Stimulated activated naive CD8-positive, alpha-beta T cell treated with anti-CD3 and anti-CD28 coated beads, Interleukin-15, amount 100 ng/mL, for 72 hours (primary cell): ENCODE measurements at regions not wholly inside any gene's neighbourhood (a gene's known extent, or its start where the extent isn't known, plus 50 kb on each side); places are given as distances from the start of the nearest gene placed in this dataset.

Source experiments
- ATAC-seq: fragments of 150-1000 bp; cut with Tn5 transposase; 2 replicates; pipeline ENCODE4 v1.10.0; 2021; ENCODE audit warnings: mild to moderate bottlenecking, moderate library complexity
- DNase-seq, 2 donors: peaks; one replicate each; pipeline ENCODE4 v3.0.0; 2021 to 2022
- H3K27ac Mint-ChIP-seq, 2 donors: one replicate each; pipeline ENCODE4 v1.8.0; 2022; ENCODE audit warnings: mild to moderate bottlenecking in 2 of 2, mixed read lengths in 2 of 2, moderate library complexity in 2 of 2
- H3K27me3 Mint-ChIP-seq: one replicate; pipeline ENCODE4 v1.8.0; 2022; ENCODE audit warnings: mixed read lengths
- H3K4me1 Mint-ChIP-seq: one replicate; pipeline ENCODE4 v1.8.0; 2022; ENCODE audit warnings: mild to moderate bottlenecking, mixed read lengths
- H3K4me3 Mint-ChIP-seq, 2 donors: one replicate each; pipeline ENCODE4 v1.8.0; 2022; ENCODE audit warnings: mild to moderate bottlenecking in 2 of 2, mixed read lengths in 2 of 2, moderate library complexity in 1 of 2
- H3K9me3 Mint-ChIP-seq, 2 donors: one replicate each; pipeline ENCODE4 v1.8.0; 2022; ENCODE audit warnings: mixed read lengths in 2 of 2

DNA sequence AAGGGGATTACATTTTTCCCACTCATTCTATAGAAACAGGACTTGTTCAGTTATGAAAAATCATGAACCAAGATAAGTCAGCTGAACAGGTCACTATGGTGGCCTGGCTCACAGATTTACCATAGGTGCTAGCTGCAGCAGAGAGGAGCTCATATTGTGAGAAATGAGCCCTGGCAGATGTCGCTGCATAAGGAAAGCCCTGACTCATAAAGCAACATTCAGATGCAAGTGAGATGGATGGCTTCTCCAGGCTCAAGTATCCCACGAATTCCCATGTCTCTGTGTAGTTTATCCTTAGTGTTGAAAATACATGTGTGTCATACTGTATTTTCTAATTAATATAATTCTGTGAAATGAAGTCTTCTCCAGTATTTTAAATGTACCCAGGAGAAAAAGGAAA lies 115.0 kb upstream of the LHCGR start:
- Mint-ChIP-seq H3K9me3 (no peaks in the 10 kb centered on the region), H3K27me3 (no peaks in the 10 kb centered on the region), H3K4me3 (no peak overlapping the region), H3K27ac (no peak overlapping the region), H3K4me1 (no peaks in the 10 kb centered on the region)
- ATAC-seq (no peak), DNase-seq (no peak)

DNA sequence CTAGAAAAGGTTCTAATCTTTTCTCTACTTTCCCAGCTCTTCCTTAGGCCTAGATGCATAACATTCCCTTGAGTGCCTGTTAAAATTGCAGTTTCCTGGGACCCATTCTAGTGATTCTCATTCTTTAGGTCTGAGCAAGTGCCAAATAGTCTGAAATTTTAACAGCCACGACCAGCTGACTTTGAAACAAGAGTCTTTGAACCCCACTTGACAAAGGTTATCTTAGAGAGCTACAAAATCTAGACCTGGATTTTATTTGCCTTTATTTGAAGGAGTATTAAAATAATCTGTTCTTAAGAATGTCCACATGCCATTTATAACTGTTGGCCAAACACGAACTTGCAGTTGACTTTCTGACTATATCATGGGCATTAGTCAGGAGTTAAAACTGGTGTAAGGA lies 110.2 kb upstream of the LHCGR start:
- Mint-ChIP-seq H3K4me1 (no peaks in the 10 kb centered on the region), H3K9me3 (peaks cover 0 to 4% of the 10 kb centered on the region in 2 donors), H3K4me3 (no peak overlapping the region), H3K27me3 (no peaks in the 10 kb centered on the region), H3K27ac (no peak overlapping the region)
- DNase-seq = no peak
- no peak for ATAC-seq

DNA sequence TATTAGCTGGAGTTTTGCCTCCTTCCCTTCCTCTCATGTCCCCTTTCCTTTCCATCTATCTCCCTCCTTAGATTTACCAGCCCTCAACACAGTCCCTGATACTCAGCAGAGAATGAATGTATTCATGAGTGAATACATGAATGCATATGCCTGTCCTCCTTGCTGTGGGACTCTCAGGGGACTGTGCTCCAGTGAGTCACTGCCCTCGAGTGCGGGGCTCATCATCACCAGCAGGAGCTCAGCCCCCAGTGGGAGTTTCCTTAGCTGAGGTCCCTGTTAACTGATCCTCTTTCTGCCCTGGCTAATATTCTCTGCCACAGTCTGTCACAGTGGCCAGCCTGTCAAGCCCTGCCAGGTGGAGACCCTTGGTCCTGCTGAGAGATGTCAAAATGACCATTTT lies 104.9 kb upstream of the LHCGR start:
- ATAC-seq (no peak), DNase-seq (no peak)
- Mint-ChIP-seq H3K4me3 (no peak overlapping the region), H3K9me3 (peaks cover 4 to 7% of the 10 kb centered on the region in 2 donors), H3K27me3 (peaks cover 23% of the 10 kb centered on the region), H3K27ac (peak overlapping the region in 1 of 2 donors; percentile 48), H3K4me1 (no peaks in the 10 kb centered on the region)

DNA sequence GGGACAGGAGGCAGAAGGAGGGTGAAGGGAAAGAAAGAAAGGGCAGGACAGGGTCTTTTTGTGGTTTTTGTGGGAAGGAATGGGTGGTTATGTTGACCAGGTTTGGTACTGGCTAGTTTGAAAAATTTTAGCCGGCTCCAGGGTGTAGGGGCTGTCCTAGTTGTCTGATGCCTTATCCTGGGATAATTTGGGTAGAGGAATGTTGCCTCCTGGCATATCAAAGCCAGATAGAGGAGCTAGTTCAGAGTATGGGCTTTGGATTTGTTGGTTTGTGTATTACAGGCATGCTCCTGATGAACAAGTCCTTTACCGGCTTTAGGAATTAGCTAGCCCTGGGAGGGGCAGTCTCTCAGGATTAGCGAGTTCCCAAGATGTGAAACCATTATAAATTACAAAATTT lies 101.1 kb upstream of the LHCGR start:
- Mint-ChIP-seq H3K27ac (no peak overlapping the region), H3K9me3 (peaks cover 4 to 7% of the 10 kb centered on the region in 2 donors), H3K4me3 (no peak overlapping the region), H3K27me3 (peaks cover 23% of the 10 kb centered on the region), H3K4me1 (no peaks in the 10 kb centered on the region)
- DNase-seq (no peak), ATAC-seq (no peak)

DNA sequence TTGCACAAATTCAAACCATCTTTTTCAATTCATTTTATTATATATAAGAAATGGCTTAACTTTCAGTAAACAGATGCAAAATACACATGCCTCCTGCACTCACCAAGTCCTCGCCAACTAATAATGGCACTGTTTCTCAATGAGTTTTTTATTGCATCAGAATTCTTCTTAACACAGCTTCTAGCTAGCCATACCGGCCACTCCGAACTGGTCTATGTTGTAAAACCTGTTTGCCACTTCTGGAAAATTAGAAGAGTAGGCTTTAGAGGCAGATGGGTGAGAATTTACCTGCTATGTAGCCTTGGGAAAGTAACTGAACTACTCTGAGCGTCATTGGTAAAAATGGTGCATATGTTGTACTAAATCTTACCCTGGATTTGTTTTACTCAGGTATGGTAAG lies 100.6 kb upstream of the LHCGR start:
- H3K4me3 Mint-ChIP-seq = no peak overlapping the region
- no peak for DNase-seq
- no peaks in the 10 kb centered on the region for H3K4me1 Mint-ChIP-seq

DNA sequence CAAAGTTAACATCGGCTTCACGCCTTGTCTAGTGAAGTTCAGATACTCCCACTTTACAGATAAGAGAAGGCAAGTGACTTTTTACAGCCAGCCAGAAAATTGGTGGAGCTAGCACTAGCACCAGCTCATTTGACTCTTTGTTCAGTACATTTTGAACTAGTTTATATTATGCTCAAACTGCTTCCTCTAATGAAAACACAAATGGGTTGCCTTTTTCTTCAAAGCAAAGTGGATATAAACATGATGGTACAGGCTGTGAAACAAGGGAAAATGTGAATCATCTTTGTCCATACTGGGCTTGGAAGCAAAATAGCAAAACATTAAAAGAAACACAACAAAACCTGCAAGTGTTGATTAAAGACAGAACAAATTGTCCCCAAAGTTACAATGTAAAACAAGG lies 99.6 kb upstream of the LHCGR start:
- DNase-seq (no peak), ATAC-seq (no peak)
- Mint-ChIP-seq H3K9me3 (peaks cover 0 to 7% of the 10 kb centered on the region in 2 donors), H3K27me3 (peaks cover 23% of the 10 kb centered on the region), H3K27ac (no peak overlapping the region), H3K4me3 (no peak overlapping the region), H3K4me1 (no peaks in the 10 kb centered on the region)

More for the DNA sequence above, 100.6 kb upstream of the LHCGR start:
- peaks cover 23% of the 10 kb centered on the region for H3K27me3 Mint-ChIP-seq
- no peak for ATAC-seq
- H3K9me3 Mint-ChIP-seq = peaks cover 0 to 7% of the 10 kb centered on the region in 2 donors
- H3K27ac Mint-ChIP-seq = no peak overlapping the region

DNA sequence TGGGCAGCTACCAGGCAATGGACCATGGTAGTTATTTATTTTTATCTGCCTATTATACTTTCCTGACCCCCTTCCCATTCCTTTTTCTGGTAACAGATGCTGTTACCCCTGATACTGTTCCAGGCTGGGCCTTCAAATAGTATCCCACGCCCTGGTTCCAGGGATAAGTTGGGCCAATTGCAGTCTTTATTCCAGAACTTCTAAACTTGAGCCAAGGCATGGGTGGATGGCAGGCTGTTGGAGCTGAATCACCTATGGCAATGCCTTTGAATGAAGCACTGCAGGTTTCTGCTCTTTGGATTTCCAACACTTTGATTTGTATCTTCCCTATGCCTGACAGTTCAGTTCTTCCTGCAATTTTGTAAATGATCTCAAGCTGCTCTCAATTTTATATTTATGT lies 99.2 kb upstream of the LHCGR start:
- ATAC-seq (no peak), DNase-seq (no peak)
- no peaks in the 10 kb centered on the region for H3K4me1 Mint-ChIP-seq
- peaks cover 0 to 2% of the 10 kb centered on the region in 2 donors for H3K9me3 Mint-ChIP-seq
- H3K27ac Mint-ChIP-seq = no peak overlapping the region
- H3K27me3 Mint-ChIP-seq = peaks cover 23% of the 10 kb centered on the region
- H3K4me3 Mint-ChIP-seq = no peak overlapping the region

DNA sequence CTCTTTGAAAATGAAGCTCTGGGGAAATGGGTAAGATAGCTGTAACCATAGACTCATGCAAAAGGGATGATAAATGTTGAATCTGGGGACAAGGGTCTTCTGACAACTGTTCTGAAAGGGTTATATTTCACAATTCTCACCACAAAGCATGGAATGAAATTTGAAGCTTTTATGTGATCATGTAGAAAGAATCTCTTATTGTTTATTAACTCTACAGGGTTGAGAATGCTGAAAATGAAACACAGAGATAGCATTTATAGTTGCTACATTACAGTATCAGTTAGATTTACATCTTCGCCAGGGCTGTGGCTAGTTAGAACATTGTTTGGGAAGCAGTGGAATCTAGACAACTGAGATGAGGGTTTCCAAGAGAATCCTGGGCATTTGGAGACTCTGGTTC lies 97.4 kb upstream of the LHCGR start:
- Mint-ChIP-seq H3K27ac (no peak overlapping the region), H3K4me3 (no peak overlapping the region), H3K9me3 (peaks cover 0 to 5% of the 10 kb centered on the region in 2 donors), H3K4me1 (no peaks in the 10 kb centered on the region), H3K27me3 (peaks cover 19% of the 10 kb centered on the region)
- no peak for DNase-seq
- ATAC-seq = no peak

DNA sequence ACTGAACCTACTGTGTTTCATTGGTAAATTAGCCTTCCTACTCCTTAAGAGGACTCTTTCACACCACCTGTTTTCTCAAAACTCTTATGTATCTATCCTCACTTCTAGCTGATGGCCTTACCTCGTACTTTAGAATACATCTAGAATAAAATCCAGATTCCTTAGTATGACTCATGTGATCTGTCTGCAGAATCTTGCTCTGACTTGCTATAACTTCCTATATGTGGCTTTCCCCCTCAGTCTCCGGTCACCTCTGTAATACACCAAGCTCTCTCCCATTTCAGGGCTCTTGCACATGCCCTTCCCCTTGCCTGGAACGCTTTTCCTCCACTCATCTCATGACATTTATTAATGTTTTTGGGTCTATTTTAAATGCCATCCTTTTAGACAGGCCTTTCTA lies 95.6 kb upstream of the LHCGR start:
- ATAC-seq = no peak
- H3K27ac Mint-ChIP-seq = no peak overlapping the region
- no peak for DNase-seq
- peaks cover 1% of the 10 kb centered on the region for H3K27me3 Mint-ChIP-seq
- H3K4me3 Mint-ChIP-seq = no peak overlapping the region
- no peaks in the 10 kb centered on the region for H3K4me1 Mint-ChIP-seq
- H3K9me3 Mint-ChIP-seq = peaks cover 0 to 5% of the 10 kb centered on the region in 2 donors

DNA sequence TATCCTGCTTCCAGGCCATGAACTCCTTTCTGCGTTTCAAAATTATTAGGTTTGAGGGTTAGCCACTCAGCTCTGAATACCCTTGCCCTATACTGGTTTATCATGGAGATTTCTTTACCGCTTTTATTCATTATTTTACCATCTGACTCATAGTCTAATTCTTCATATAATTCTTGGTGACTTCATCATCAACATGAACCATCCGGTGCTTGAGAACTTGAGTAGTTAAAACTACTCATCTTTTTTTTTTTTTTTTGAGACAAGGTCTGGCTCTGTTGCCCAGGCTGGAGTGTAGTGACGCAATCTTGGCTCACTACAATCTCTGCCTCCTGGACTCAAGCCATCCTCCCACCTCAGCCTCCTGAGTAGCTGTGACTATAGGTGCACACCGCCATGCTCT lies 94.2 kb upstream of the LHCGR start:
- no peak overlapping the region for H3K27ac Mint-ChIP-seq
- peaks cover 0 to 5% of the 10 kb centered on the region in 2 donors for H3K9me3 Mint-ChIP-seq
- no peak overlapping the region for H3K4me3 Mint-ChIP-seq
- ATAC-seq (no peak), DNase-seq (no peak)
- H3K4me1 Mint-ChIP-seq = no peaks in the 10 kb centered on the region
- no peaks in the 10 kb centered on the region for H3K27me3 Mint-ChIP-seq

DNA sequence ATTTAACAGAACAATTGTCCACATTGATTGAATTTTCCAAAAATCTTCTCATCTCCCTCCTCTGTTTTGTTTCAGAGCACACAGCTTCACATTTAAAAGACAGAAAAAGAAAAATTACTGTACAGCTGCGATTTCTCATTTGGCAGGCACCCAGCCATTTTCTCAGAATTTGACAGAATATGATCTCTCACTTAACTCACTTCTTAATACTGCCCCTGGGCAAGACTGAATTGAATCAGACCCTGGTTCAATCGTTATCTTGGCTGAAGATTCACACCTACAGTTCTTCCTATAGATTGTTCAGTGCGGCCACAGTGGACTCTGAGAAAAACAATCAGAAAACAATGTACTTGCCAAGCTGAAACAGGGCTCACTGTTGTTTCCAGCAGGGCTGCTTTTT lies 90.2 kb upstream of the LHCGR start:
- Mint-ChIP-seq H3K27ac (no peak overlapping the region), H3K27me3 (no peaks in the 10 kb centered on the region), H3K4me3 (no peak overlapping the region), H3K4me1 (no peaks in the 10 kb centered on the region), H3K9me3 (peaks cover 5 to 6% of the 10 kb centered on the region in 2 donors)
- no peak for DNase-seq
- no peak for ATAC-seq

DNA sequence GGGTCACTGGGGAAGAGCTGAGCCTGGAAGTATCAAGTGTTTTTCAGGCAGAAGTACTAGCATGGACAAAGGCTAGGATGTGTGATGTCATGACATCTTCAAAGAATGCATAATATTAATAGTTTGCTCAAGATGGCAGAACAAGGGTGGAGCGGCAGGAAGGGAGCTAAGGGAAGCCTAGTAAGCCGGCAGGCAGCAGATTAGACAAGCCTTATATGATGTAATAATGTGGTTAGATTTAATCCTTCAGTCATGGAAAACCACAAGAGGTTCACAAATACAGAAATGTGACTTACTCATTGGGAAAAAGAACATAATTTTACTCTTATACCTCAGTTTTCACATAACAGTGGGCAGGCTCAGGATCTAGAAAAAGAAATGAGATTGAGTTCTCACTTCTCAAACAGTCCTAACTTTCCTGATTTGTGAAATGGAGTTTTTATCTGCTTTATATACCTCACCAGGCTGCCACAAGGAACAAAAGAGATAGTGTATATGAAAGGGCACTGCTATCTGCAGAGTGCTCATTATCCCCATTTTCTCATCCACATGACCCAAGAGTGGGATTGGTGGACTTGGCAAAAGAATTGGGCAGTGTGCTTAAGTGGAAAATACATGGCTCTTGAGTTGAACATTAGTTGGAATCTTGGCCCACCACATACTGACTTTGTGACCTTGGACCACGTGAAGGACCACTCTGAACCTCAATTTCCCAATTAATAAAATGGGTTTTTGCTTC lies 89.1 kb upstream of the LHCGR start:
- H3K9me3 Mint-ChIP-seq = peaks cover 5 to 6% of the 10 kb centered on the region in 2 donors
- DNase-seq (no peak), ATAC-seq (no peak)
- no peak overlapping the region for H3K27ac Mint-ChIP-seq
- no peaks in the 10 kb centered on the region for H3K4me1 Mint-ChIP-seq
- H3K4me3 Mint-ChIP-seq = no peak overlapping the region
- H3K27me3 Mint-ChIP-seq = no peaks in the 10 kb centered on the region

DNA sequence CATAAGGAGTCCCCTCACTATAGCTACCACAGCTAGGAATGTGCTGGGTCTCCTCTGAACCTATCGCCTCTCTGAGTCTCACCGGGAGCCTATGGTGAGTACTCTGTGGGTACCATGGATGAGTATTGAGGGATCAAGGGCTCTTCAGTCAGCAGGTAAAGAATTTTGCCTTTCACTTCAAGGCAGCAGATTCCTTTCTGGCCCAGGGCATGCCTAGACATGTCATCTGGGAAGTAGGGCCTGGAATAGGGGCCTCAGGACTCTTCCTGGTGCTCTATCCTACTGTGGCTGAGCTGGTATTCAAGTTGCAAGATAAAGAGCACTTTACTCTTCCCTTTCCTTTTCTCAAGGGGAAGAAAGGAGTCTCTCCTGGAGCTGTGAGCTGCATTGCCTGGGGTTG lies 85.6 kb upstream of the LHCGR start:
- Mint-ChIP-seq H3K4me3 (no peak overlapping the region), H3K4me1 (no peaks in the 10 kb centered on the region), H3K9me3 (peaks cover 7 to 13% of the 10 kb centered on the region in 2 donors), H3K27me3 (no peaks in the 10 kb centered on the region), H3K27ac (no peak overlapping the region)
- DNase-seq (no peak), ATAC-seq (no peak)

DNA sequence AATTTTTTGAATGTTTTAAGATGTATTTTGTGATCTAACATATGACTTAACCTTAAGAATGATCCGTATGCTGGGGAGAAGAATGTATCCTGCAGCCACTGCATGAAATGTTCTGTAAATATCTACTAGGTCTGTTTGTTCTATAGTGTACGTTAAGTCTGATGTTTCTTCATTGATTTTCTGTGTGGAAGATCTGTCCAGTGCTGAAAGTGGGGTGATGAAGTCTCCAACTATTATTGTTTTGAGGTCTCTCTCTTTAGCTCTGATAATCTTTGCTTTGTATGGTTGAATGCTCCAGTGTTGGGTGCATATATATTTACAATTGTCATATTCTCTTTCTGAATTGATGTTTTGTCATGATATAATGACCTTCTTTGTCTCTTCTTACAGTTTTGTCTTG lies 82.5 kb upstream of the LHCGR start:
- Mint-ChIP-seq H3K27ac (no peak overlapping the region), H3K27me3 (no peaks in the 10 kb centered on the region), H3K4me1 (no peaks in the 10 kb centered on the region), H3K4me3 (no peak overlapping the region), H3K9me3 (peaks cover 25 to 34% of the 10 kb centered on the region in 2 donors)
- DNase-seq (no peak), ATAC-seq (no peak)

DNA sequence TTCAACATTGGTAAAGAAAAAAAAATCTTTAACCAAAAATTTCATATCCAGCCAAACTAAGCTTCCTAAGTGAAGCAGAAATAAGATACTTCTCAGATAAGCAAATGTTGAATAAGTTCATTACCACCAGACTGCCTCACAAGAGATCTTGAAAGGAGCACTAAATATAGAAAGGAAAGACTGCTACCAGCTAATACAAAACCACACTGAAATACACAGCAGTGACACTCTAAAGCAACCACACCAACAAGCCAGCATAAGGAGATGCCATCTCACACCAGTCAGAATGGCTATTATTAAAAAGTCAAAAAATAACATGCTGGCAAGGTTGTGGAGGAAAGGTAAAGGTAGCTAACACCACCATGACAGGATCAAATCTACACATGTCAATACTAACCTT lies 74.0 kb upstream of the LHCGR start:
- Mint-ChIP-seq H3K4me3 (no peak overlapping the region), H3K27ac (no peak overlapping the region), H3K27me3 (no peaks in the 10 kb centered on the region), H3K4me1 (no peaks in the 10 kb centered on the region), H3K9me3 (peaks cover 7 to 13% of the 10 kb centered on the region in 2 donors)
- no peak for DNase-seq
- ATAC-seq = no peak

DNA sequence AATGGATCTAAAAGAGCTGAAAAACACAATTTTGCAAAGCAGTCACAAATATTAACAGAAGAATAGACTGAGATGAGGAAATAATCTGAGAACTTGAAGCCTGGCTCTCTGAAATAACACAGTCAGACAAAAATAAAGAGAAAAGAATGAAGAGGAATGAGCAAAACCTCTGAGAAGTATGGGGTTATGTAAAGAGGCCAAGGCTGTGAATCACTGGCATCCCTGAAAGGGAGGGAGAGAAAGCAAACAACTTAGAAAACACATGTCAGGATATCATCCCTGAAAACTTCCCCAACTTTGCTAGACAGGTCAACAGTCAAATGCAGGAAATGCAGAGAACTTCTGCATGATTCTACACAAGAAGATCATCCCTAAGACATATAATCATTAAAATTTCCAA lies 73.5 kb upstream of the LHCGR start:
- Mint-ChIP-seq H3K4me1 (no peaks in the 10 kb centered on the region), H3K27ac (no peak overlapping the region), H3K27me3 (no peaks in the 10 kb centered on the region), H3K9me3 (peaks cover 3 to 10% of the 10 kb centered on the region in 2 donors), H3K4me3 (no peak overlapping the region)
- no peak for DNase-seq
- no peak for ATAC-seq

DNA sequence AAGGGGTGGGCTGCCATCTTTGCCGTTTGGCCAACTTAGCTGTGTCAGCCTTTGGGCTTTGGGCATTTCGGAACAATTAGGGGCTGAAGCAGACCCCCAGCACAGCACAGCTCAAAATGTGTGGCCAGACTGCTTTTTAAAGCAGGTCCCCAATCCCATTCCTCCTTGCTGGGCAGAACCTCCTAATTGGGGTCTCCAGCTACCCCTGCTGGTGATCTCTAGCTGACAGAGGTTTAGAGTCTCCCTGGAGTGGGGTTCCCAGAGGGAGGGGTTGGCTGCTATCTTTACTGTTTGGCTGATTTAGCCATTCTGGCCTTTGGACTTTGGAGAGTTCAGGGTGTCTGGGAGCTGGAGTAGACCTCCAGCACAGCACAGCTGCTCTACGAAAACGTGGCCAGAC lies 71.5 kb upstream of the LHCGR start:
- ATAC-seq = no peak
- Mint-ChIP-seq H3K9me3 (no peaks in the 10 kb centered on the region), H3K27ac (no peak overlapping the region), H3K27me3 (no peaks in the 10 kb centered on the region), H3K4me3 (no peak overlapping the region), H3K4me1 (no peaks in the 10 kb centered on the region)
- no peak for DNase-seq
